CD8-positive, alpha-beta memory T cell (primary cell): ENCODE measurements at regions not wholly inside any gene's neighbourhood (a gene's known extent, or its start where the extent isn't known, plus 50 kb on each side); places are given as distances from the start of the nearest gene placed in this dataset.

Source experiments
- CTCF ChIA-PET: fragments of 350-600 bp; sonication (Branson Sonifier 250); formaldehyde crosslinking; loops from one replicate; lab custom pipeline; 2021; ENCODE audit warnings: antibody characterized with exemption; lab: Charles Lee
- POLR2A ChIA-PET: fragments of 350-600 bp; sonication (Branson Sonifier 250); formaldehyde crosslinking; loops from one replicate; lab custom pipeline; 2021; ENCODE audit warnings: antibody characterized with exemption; lab: Charles Lee
- DNase-seq, 5 donors: peaks; one replicate each; pipeline versions ENCODE4 v3.0.0 to v3.0.0-alpha.2; 2020 to 2022; ENCODE audit warnings: mixed read lengths in 1 of 5
- H3K27ac ChIP-seq: one replicate; pipeline ENCODE4 v1.7.0; 2013; ENCODE audit warnings: low read depth, mild to moderate bottlenecking, low read length, moderate library complexity
- H3K27me3 ChIP-seq: 2 replicates; pipeline ENCODE4 v1.7.0; 2013; ENCODE audit warnings: low read length, mild to moderate bottlenecking; ENCODE audit not compliant: insufficient read depth, poor library complexity, severe bottlenecking
- H3K36me3 ChIP-seq: 2 replicates; pipeline ENCODE4 v1.7.0; 2013; ENCODE audit warnings: mild to moderate bottlenecking, low read length, moderate library complexity; ENCODE audit not compliant: insufficient read depth
- H3K4me1 ChIP-seq: 2 replicates; pipeline ENCODE4 v1.7.0; 2013; ENCODE audit warnings: mild to moderate bottlenecking, low read length, moderate library complexity; ENCODE audit not compliant: insufficient read depth
- H3K4me3 ChIP-seq: 2 replicates; pipeline ENCODE4 v1.7.0; 2013; ENCODE audit warnings: mild to moderate bottlenecking, low read length
- H3K9me3 ChIP-seq: 2 replicates; pipeline ENCODE4 v1.7.0; 2013; ENCODE audit warnings: mild to moderate bottlenecking, low read length
- H3K27ac Mint-ChIP-seq, 8 donors: one replicate each; pipeline ENCODE4 v1.8.0; 2020 to 2021; ENCODE audit warnings: mixed read lengths in 8 of 8, mild to moderate bottlenecking in 6 of 8, inconsistent platforms in 3 of 8, moderate library complexity in 3 of 8
- H3K27me3 Mint-ChIP-seq, 2 donors: one replicate each; pipeline ENCODE4 v1.8.0; 2020 to 2021; ENCODE audit warnings: mixed read lengths in 2 of 2, mild to moderate bottlenecking in 1 of 2, moderate library complexity in 1 of 2
- H3K36me3 Mint-ChIP-seq, 3 donors: one replicate each; pipeline ENCODE4 v1.8.0; 2020 to 2021; ENCODE audit warnings: mixed read lengths in 3 of 3, inconsistent platforms in 1 of 3, mild to moderate bottlenecking in 1 of 3
- H3K4me1 Mint-ChIP-seq, 3 donors: one replicate each; pipeline ENCODE4 v1.8.0; 2020 to 2021; ENCODE audit warnings: mixed read lengths in 3 of 3, inconsistent platforms in 1 of 3, mild to moderate bottlenecking in 1 of 3
- H3K4me3 Mint-ChIP-seq, 7 donors: one replicate each; pipeline ENCODE4 v1.8.0; 2020 to 2021; ENCODE audit warnings: mixed read lengths in 7 of 7, mild to moderate bottlenecking in 6 of 7, moderate library complexity in 4 of 7, inconsistent platforms in 2 of 7
- H3K9me3 Mint-ChIP-seq, 5 donors: one replicate each; pipeline ENCODE4 v1.8.0; 2020 to 2022; ENCODE audit warnings: mixed read lengths in 5 of 5, mild to moderate bottlenecking in 3 of 5, moderate library complexity in 2 of 5, inconsistent platforms in 1 of 5

- no peak for DNase-seq
- ChIA-PET POLR2A (no interaction called here), CTCF (no interaction called here)
- Histone ChIP-seq H3K27ac (no peak overlapping the region), H3K36me3 (no peaks in the 10 kb centered on the region), H3K27me3 (no peaks in the 10 kb centered on the region), H3K4me3 (no peak overlapping the region), H3K4me1 (no peaks in the 10 kb centered on the region), H3K9me3 (no peaks in the 10 kb centered on the region)
- Mint-ChIP-seq H3K36me3 (no peaks in the 10 kb centered on the region), H3K9me3 (no peaks in the 10 kb centered on the region), H3K27ac (no peak overlapping the region), H3K4me3 (no peak overlapping the region), H3K4me1 (no peaks in the 10 kb centered on the region), H3K27me3 (no peaks in the 10 kb centered on the region)
These were observed 126.8 kb upstream of the NRP1 start for GRCh38 chr10:33461295-33461640.

GRCh38 chr10:33460505-33461294 lies 126.2 kb upstream of the NRP1 start:
- Mint-ChIP-seq H3K4me1 (no peaks in the 10 kb centered on the region), H3K27ac (no peak overlapping the region), H3K9me3 (no peaks in the 10 kb centered on the region), H3K4me3 (no peak overlapping the region), H3K27me3 (no peaks in the 10 kb centered on the region), H3K36me3 (no peaks in the 10 kb centered on the region)
- H3K4me3 ChIP-seq = no peak overlapping the region
- ChIA-PET CTCF (no interaction called here), POLR2A (no interaction called here)
- no peaks in the 10 kb centered on the region for H3K36me3 ChIP-seq
- no peak overlapping the region for H3K27ac ChIP-seq
- no peak for DNase-seq
- H3K4me1 ChIP-seq = no peaks in the 10 kb centered on the region
- H3K27me3 ChIP-seq = no peaks in the 10 kb centered on the region
- no peaks in the 10 kb centered on the region for H3K9me3 ChIP-seq

GRCh38 chr10:33459602-33460001 lies 125.1 kb upstream of the NRP1 start:
- Mint-ChIP-seq H3K4me3 (no peak overlapping the region), H3K36me3 (no peaks in the 10 kb centered on the region), H3K27ac (no peak overlapping the region), H3K9me3 (no peaks in the 10 kb centered on the region), H3K27me3 (no peaks in the 10 kb centered on the region), H3K4me1 (no peaks in the 10 kb centered on the region)
- Histone ChIP-seq H3K27ac (no peak overlapping the region), H3K9me3 (no peaks in the 10 kb centered on the region), H3K4me3 (no peak overlapping the region), H3K36me3 (no peaks in the 10 kb centered on the region), H3K4me1 (no peaks in the 10 kb centered on the region), H3K27me3 (no peaks in the 10 kb centered on the region)
- POLR2A ChIA-PET = no interaction called here
- no peak for DNase-seq
- CTCF ChIA-PET = no interaction called here

GRCh38 chr10:33455029-33455428 lies 120.6 kb upstream of the NRP1 start:
- Histone ChIP-seq H3K27me3 (no peaks in the 10 kb centered on the region), H3K4me3 (no peak overlapping the region), H3K27ac (no peak overlapping the region), H3K36me3 (no peaks in the 10 kb centered on the region), H3K9me3 (no peaks in the 10 kb centered on the region), H3K4me1 (no peaks in the 10 kb centered on the region)
- ChIA-PET CTCF (no interaction called here), POLR2A (no interaction called here)
- H3K36me3 Mint-ChIP-seq = no peaks in the 10 kb centered on the region
- H3K4me3 Mint-ChIP-seq = no peak overlapping the region
- H3K4me1 Mint-ChIP-seq = no peaks in the 10 kb centered on the region
- no peak overlapping the region for H3K27ac Mint-ChIP-seq
- peaks cover 0 to 3% of the 10 kb centered on the region in 2 donors for H3K27me3 Mint-ChIP-seq
- H3K9me3 Mint-ChIP-seq = peaks cover 0 to 6% (median 4%) of the 10 kb centered on the region in 5 donors
- DNase-seq = no peak

- H3K4me1 ChIP-seq = no peaks in the 10 kb centered on the region
- H3K27ac Mint-ChIP-seq = no peak overlapping the region
- no peaks in the 10 kb centered on the region for H3K36me3 Mint-ChIP-seq
- no peak overlapping the region for H3K27ac ChIP-seq
- H3K27me3 ChIP-seq = no peaks in the 10 kb centered on the region
- H3K9me3 Mint-ChIP-seq = peaks cover 0 to 6% (median 4%) of the 10 kb centered on the region in 5 donors
- POLR2A ChIA-PET = no interaction called here
- CTCF ChIA-PET = no interaction called here
- H3K27me3 Mint-ChIP-seq = peaks cover 0 to 3% of the 10 kb centered on the region in 2 donors
- H3K4me1 Mint-ChIP-seq = no peaks in the 10 kb centered on the region
- no peaks in the 10 kb centered on the region for H3K36me3 ChIP-seq
- no peaks in the 10 kb centered on the region for H3K9me3 ChIP-seq
- no peak overlapping the region for H3K4me3 Mint-ChIP-seq
- DNase-seq = no peak
- H3K4me3 ChIP-seq = no peak overlapping the region
These were observed 120.1 kb upstream of the NRP1 start for GRCh38 chr10:33454554-33454953.

GRCh38 chr10:33453081-33454025 lies 118.9 kb upstream of the NRP1 start:
- Histone ChIP-seq H3K36me3 (no peaks in the 10 kb centered on the region), H3K9me3 (no peaks in the 10 kb centered on the region), H3K4me3 (no peak overlapping the region), H3K27ac (no peak overlapping the region), H3K4me1 (no peaks in the 10 kb centered on the region), H3K27me3 (no peaks in the 10 kb centered on the region)
- H3K4me1 Mint-ChIP-seq = no peaks in the 10 kb centered on the region
- no peaks in the 10 kb centered on the region for H3K36me3 Mint-ChIP-seq
- no peak overlapping the region for H3K4me3 Mint-ChIP-seq
- ChIA-PET CTCF (no interaction called here), POLR2A (no interaction called here)
- peaks cover 3% of the 10 kb centered on the region in 2 donors for H3K27me3 Mint-ChIP-seq
- peaks cover 0 to 6% (median 4%) of the 10 kb centered on the region in 5 donors for H3K9me3 Mint-ChIP-seq
- no peak overlapping the region for H3K27ac Mint-ChIP-seq
- no peak for DNase-seq

- Mint-ChIP-seq H3K27me3 (peaks cover 3% of the 10 kb centered on the region in 2 donors), H3K9me3 (peaks cover 0 to 6% (median 4%) of the 10 kb centered on the region in 5 donors), H3K4me3 (no peak overlapping the region), H3K4me1 (no peaks in the 10 kb centered on the region), H3K36me3 (no peaks in the 10 kb centered on the region), H3K27ac (no peak overlapping the region)
- no peaks in the 10 kb centered on the region for H3K36me3 ChIP-seq
- no peaks in the 10 kb centered on the region for H3K4me1 ChIP-seq
- POLR2A ChIA-PET = no interaction called here
- no peak for DNase-seq
- H3K4me3 ChIP-seq = no peak overlapping the region
- CTCF ChIA-PET = no interaction called here
- no peaks in the 10 kb centered on the region for H3K9me3 ChIP-seq
- H3K27ac ChIP-seq = no peak overlapping the region
- no peaks in the 10 kb centered on the region for H3K27me3 ChIP-seq
These were observed 114.1 kb upstream of the NRP1 start for GRCh38 chr10:33448421-33449140.

GRCh38 chr10:33441561-33441960 lies 107.1 kb upstream of the NRP1 start:
- no peaks in the 10 kb centered on the region for H3K4me1 Mint-ChIP-seq
- H3K9me3 Mint-ChIP-seq = peaks cover 0 to 3% (median 0%) of the 10 kb centered on the region in 5 donors
- no peak for DNase-seq
- H3K27me3 Mint-ChIP-seq = peaks cover 5 to 6% of the 10 kb centered on the region in 2 donors
- H3K36me3 Mint-ChIP-seq = no peaks in the 10 kb centered on the region
- Histone ChIP-seq H3K36me3 (no peaks in the 10 kb centered on the region), H3K4me1 (no peaks in the 10 kb centered on the region), H3K9me3 (no peaks in the 10 kb centered on the region), H3K4me3 (no peak overlapping the region), H3K27ac (no peak overlapping the region), H3K27me3 (no peaks in the 10 kb centered on the region)
- ChIA-PET POLR2A (no interaction called here), CTCF (no interaction called here)
- no peak overlapping the region for H3K4me3 Mint-ChIP-seq
- no peak overlapping the region for H3K27ac Mint-ChIP-seq
